Activated CD8-positive, alpha-beta T cell treated with anti-CD3 and anti-CD28 coated beads for 36 hours (primary cell): ENCODE measurements at regions not wholly inside any gene's neighbourhood (a gene's known extent, or its start where the extent isn't known, plus 50 kb on each side); places are given as distances from the start of the nearest gene placed in this dataset.

Experiments used
- ATAC-seq: fragments of 200-7000 bp; cut with Tn5 transposase; one replicate; pipeline ENCODE4 v1.10.0; 2021; ENCODE audit warnings: mild to moderate bottlenecking, moderate library complexity
- CTCF ChIA-PET: fragments of 350-600 bp; sonication (Branson Sonifier 250); formaldehyde crosslinking; loops from one replicate; lab custom pipeline; 2021; ENCODE audit warnings: antibody characterized with exemption; lab: Charles Lee
- POLR2A ChIA-PET: fragments of 350-600 bp; sonication (Branson Sonifier 250); formaldehyde crosslinking; loops from one replicate; lab custom pipeline; 2021; ENCODE audit warnings: antibody characterized with exemption; lab: Charles Lee
- DNase-seq: peaks from one replicate; pipeline ENCODE4 v3.0.0-alpha.2; 2020
- H3K27ac Mint-ChIP-seq: one replicate; pipeline ENCODE4 v1.8.0; 2021; ENCODE audit warnings: mild to moderate bottlenecking, mixed read lengths
- H3K27me3 Mint-ChIP-seq: one replicate; pipeline ENCODE4 v1.8.0; 2021; ENCODE audit warnings: mixed read lengths
- H3K36me3 Mint-ChIP-seq: one replicate; pipeline ENCODE4 v1.8.0; 2021; ENCODE audit warnings: low read depth, mixed read lengths
- H3K4me1 Mint-ChIP-seq: one replicate; pipeline ENCODE4 v1.8.0; 2021; ENCODE audit warnings: low read depth, mixed read lengths
- H3K4me3 Mint-ChIP-seq: one replicate; pipeline ENCODE4 v1.8.0; 2021; ENCODE audit warnings: mild to moderate bottlenecking, moderate library complexity, mixed read lengths
- H3K9me3 Mint-ChIP-seq: one replicate; pipeline ENCODE4 v1.8.0; 2021; ENCODE audit warnings: mixed read lengths
- CTCF ChIP-seq: fragments of 200-600 bp; IDR thresholded peaks from one replicate; pipeline ENCODE4 v1.8.0; 2022; ENCODE audit warnings: antibody characterized with exemption, mild to moderate bottlenecking
- intact Hi-C: fragments of 100-400 bp; cut with micrococcal nuclease; formaldehyde crosslinking; loops from one replicate; pipeline ENCODE4 v1.10.0; 2022

GRCh38 chr14:62364161-62364560 lies 601.9 kb downstream of the SNAPC1 start:
- Mint-ChIP-seq H3K36me3 (no peaks in the 10 kb centered on the region), H3K27ac (no peak overlapping the region), H3K27me3 (no peaks in the 10 kb centered on the region), H3K9me3 (peaks cover 5% of the 10 kb centered on the region), H3K4me3 (no peak overlapping the region), H3K4me1 (no peaks in the 10 kb centered on the region)
- POLR2A ChIA-PET = no interaction called here
- CTCF ChIA-PET = no interaction called here
- intact Hi-C loops = no loop called here
- ATAC-seq = no peak
- DNase-seq = no peak
- TF ChIP-seq CTCF = no peak

- CTCF ChIA-PET = no interaction called here
- no peak for ATAC-seq
Observed at GRCh38 chr14:62364800-62365280, 602.6 kb downstream of the SNAPC1 start.

GRCh38 chr14:62369919-62370560 lies 607.8 kb downstream of the SNAPC1 start:
- intact Hi-C loops = no loop called here
- Mint-ChIP-seq H3K27ac (no peak overlapping the region), H3K36me3 (no peaks in the 10 kb centered on the region), H3K27me3 (no peaks in the 10 kb centered on the region), H3K9me3 (no peaks in the 10 kb centered on the region), H3K4me1 (no peaks in the 10 kb centered on the region), H3K4me3 (no peak overlapping the region)
- no peak for TF ChIP-seq CTCF
- ATAC-seq (no peak), DNase-seq (no peak)
- ChIA-PET POLR2A (no interaction called here), CTCF (no interaction called here)

More at GRCh38 chr14:62364800-62365280, 602.6 kb downstream of the SNAPC1 start:
- H3K9me3 Mint-ChIP-seq = peaks cover 5% of the 10 kb centered on the region
- intact Hi-C loops = no loop called here
- H3K27me3 Mint-ChIP-seq = no peaks in the 10 kb centered on the region
- no peak for DNase-seq
- H3K27ac Mint-ChIP-seq = no peak overlapping the region
- H3K4me1 Mint-ChIP-seq = no peaks in the 10 kb centered on the region
- TF ChIP-seq CTCF = no peak
- H3K36me3 Mint-ChIP-seq = no peaks in the 10 kb centered on the region
- H3K4me3 Mint-ChIP-seq = no peak overlapping the region
- POLR2A ChIA-PET = no interaction called here

- Mint-ChIP-seq H3K4me3 (no peak overlapping the region), H3K36me3 (no peaks in the 10 kb centered on the region), H3K4me1 (no peaks in the 10 kb centered on the region), H3K27me3 (no peaks in the 10 kb centered on the region), H3K27ac (no peak overlapping the region), H3K9me3 (peaks cover 5% of the 10 kb centered on the region)
- ChIA-PET CTCF (no interaction called here), POLR2A (no interaction called here)
- ATAC-seq (no peak), DNase-seq (no peak)
- no peak for TF ChIP-seq CTCF
- intact Hi-C loops = no loop called here
Observed at GRCh38 chr14:62373944-62374343, 611.7 kb downstream of the SNAPC1 start.

- no peaks in the 10 kb centered on the region for H3K4me1 Mint-ChIP-seq
Observed at GRCh38 chr14:62378057-62378456, 615.8 kb downstream of the SNAPC1 start.

More at GRCh38 chr14:62378057-62378456, 615.8 kb downstream of the SNAPC1 start:
- no peak for DNase-seq
- H3K36me3 Mint-ChIP-seq = no peaks in the 10 kb centered on the region
- intact Hi-C loops = no loop called here
- peaks cover 5% of the 10 kb centered on the region for H3K9me3 Mint-ChIP-seq
- POLR2A ChIA-PET = no interaction called here
- no peak overlapping the region for H3K27ac Mint-ChIP-seq
- TF ChIP-seq CTCF = no peak
- no peak for ATAC-seq
- no peaks in the 10 kb centered on the region for H3K27me3 Mint-ChIP-seq
- CTCF ChIA-PET = no interaction called here
- H3K4me3 Mint-ChIP-seq = no peak overlapping the region
